ENCODE measurements at regions not wholly inside any gene's neighbourhood (a gene's known extent, or its start where the extent isn't known, plus 50 kb on each side); places are given as distances from the start of the nearest gene placed in this dataset.
"Not testable (repeated sequence)": the region's sequence is repeated elsewhere in the genome, so short reads cannot be mapped to it uniquely, and the experiment has no call there.

- DNase-seq (ENCODE audit: low read depth in 2 of 2): no peak
Measured at GRCh38 chr12:75705749-75706711, 194.6 kb upstream of the KRR1 start.

- no peak for DNase-seq (ENCODE audit: low read depth in 2 of 2)
Measured at GRCh38 chr12:75704664-75705063, 193.3 kb upstream of the KRR1 start.

GRCh38 chr12:75704208-75704607 lies 192.8 kb upstream of the KRR1 start:
- no peak for DNase-seq (ENCODE audit: low read depth in 2 of 2)

- no peak for DNase-seq (ENCODE audit: low read depth in 2 of 2)
Measured at GRCh38 chr12:75703131-75703530, 191.7 kb upstream of the KRR1 start.

- DNase-seq (ENCODE audit: low read depth in 2 of 2): no peak
Measured at GRCh38 chr12:75702477-75703093, 191.2 kb upstream of the KRR1 start.

GRCh38 chr12:75701859-75702258 lies 190.4 kb upstream of the KRR1 start:
- no peak for DNase-seq (ENCODE audit: low read depth in 2 of 2)

GRCh38 chr12:75699728-75700496 lies 188.5 kb upstream of the KRR1 start:
- no peak for DNase-seq (ENCODE audit: low read depth in 2 of 2)

- DNase-seq (ENCODE audit: low read depth in 2 of 2): no peak
Measured at GRCh38 chr12:75699251-75699650, 187.8 kb upstream of the KRR1 start.

- DNase-seq (ENCODE audit: low read depth in 2 of 2): no peak
Measured at GRCh38 chr12:75698052-75698451, 186.6 kb upstream of the KRR1 start.

- no peak for DNase-seq (ENCODE audit: low read depth in 2 of 2)
Measured at GRCh38 chr12:75695926-75696325, 184.5 kb upstream of the KRR1 start.

GRCh38 chr12:75694534-75695268 lies 183.3 kb upstream of the KRR1 start:
- no peak for DNase-seq (ENCODE audit: low read depth in 2 of 2)

- DNase-seq (ENCODE audit: low read depth in 2 of 2): no peak
Measured at GRCh38 chr12:75692876-75693275, 181.5 kb upstream of the KRR1 start.

- DNase-seq (ENCODE audit: low read depth in 2 of 2): no peak
Measured at GRCh38 chr12:75690296-75690955, 179.0 kb upstream of the KRR1 start.

GRCh38 chr12:75686233-75686632 lies 174.8 kb upstream of the KRR1 start:
- DNase-seq (ENCODE audit: low read depth in 2 of 2): not testable (repeated sequence)

GRCh38 chr12:75685617-75686225 lies 174.3 kb upstream of the KRR1 start:
- no peak for DNase-seq (ENCODE audit: low read depth in 2 of 2)

GRCh38 chr12:75684678-75685616 lies 173.5 kb upstream of the KRR1 start:
- DNase-seq (ENCODE audit: low read depth in 2 of 2): no peak

- DNase-seq (ENCODE audit: low read depth in 2 of 2): not testable (repeated sequence)
Measured at GRCh38 chr12:75683995-75684586, 172.7 kb upstream of the KRR1 start.

GRCh38 chr12:75683220-75683619 lies 171.8 kb upstream of the KRR1 start:
- DNase-seq (ENCODE audit: low read depth in 2 of 2): no peak

GRCh38 chr12:75677522-75677921 lies 166.1 kb upstream of the KRR1 start:
- DNase-seq (ENCODE audit: low read depth in 2 of 2): no peak
